K562 (cell line): ENCODE measurements at regions not wholly inside any gene's neighbourhood (a gene's known extent, or its start where the extent isn't known, plus 50 kb on each side); places are given as distances from the start of the nearest gene placed in this dataset.

Source experiments
- ATAC-seq: fragments of 200-7000 bp; cut with Tn5 transposase; 3 replicates; pipeline ENCODE4 v1.9.1; 2020; ENCODE audit warnings: moderate library complexity
- BruUV-seq: library from RNA; stranded (reverse); fragments of 400-500 nt; replicated peaks from 2 replicates; lab custom pipeline; 2021; lab: Mats Ljungman, UMichigan
- CTCF ChIA-PET: fragments of 300-600 bp; formaldehyde crosslinking; extraction: SDS; loops from one replicate; lab custom pipeline; 2021; ENCODE audit warnings: low intra/inter-chr PET ratio; lab: Yijun Ruan, JAX
- POLR2A ChIA-PET: fragments of 300-600, 350-650 bp; sonication (Branson Sonifier 250); formaldehyde crosslinking; extraction: SDS; loops from one replicate; lab custom pipeline; 2021; ENCODE audit warnings: antibody characterized with exemption, inconsistent platforms; lab: Yijun Ruan, JAX
- DNase-seq, 4 experiments: peaks; one replicate each; pipeline versions ENCODE4 v3.0.0 to v3.0.0-alpha.2; 2011 to 2018; ENCODE audit warnings: low spot score in 3 of 4, mixed read lengths in 3 of 4; ENCODE audit errors: extremely low read depth in 1 of 4
- FAIRE-seq: peaks from 2 replicates; lab custom pipeline; 2011; peaks lifted over from hg19 to GRCh38; lab: Jason Lieb, UNC
- H2AFZ ChIP-seq: 2 replicates; pipeline ENCODE4 v1.6.0; 2011; ENCODE audit warnings: low read depth, low read length, control low read depth, inconsistent platforms
- H3K27ac ChIP-seq: fragments of 200-600 bp; 3 replicates; pipeline ENCODE4 v1.8.0; 2011; ENCODE audit warnings: low read depth, mild to moderate bottlenecking, control low read depth, inconsistent platforms, low read length, moderate library complexity, mixed read lengths; ENCODE audit errors: extremely low read depth
- H3K27me3 ChIP-seq, 2 experiments: fragments of 300-600 bp in 1 of 2; 2 replicates in 1 of 2; 3 replicates in 1 of 2; pipeline versions ENCODE4 v1.6.0 to v1.8.0; 2011; ENCODE audit warnings: inconsistent platforms in 2 of 2, low read length in 2 of 2, mild to moderate bottlenecking in 1 of 2, mixed read lengths in 1 of 2, moderate library complexity in 1 of 2; ENCODE audit not compliant: control insufficient read depth in 2 of 2, insufficient read depth in 2 of 2
- H3K36me3 ChIP-seq: fragments of 300-600 bp; 3 replicates; pipeline ENCODE4 v1.8.0; 2011; ENCODE audit warnings: mild to moderate bottlenecking, low read length, inconsistent platforms; ENCODE audit not compliant: control insufficient read depth, insufficient read depth
- H3K4me1 ChIP-seq, 2 experiments: fragments of 200-600 bp in 1 of 2; replicated peaks in 1 of 2; 2 replicates in 1 of 2; 3 replicates in 1 of 2; pipeline versions ENCODE4 v1.5.1 to v1.8.0; 2011; ENCODE audit warnings: inconsistent platforms in 2 of 2, low read length in 2 of 2, mild to moderate bottlenecking in 1 of 2, mixed read lengths in 1 of 2, moderate library complexity in 1 of 2; ENCODE audit not compliant: control insufficient read depth in 2 of 2, insufficient read depth in 2 of 2
- H3K4me2 ChIP-seq: 2 replicates; pipeline ENCODE4 v1.6.1; 2011; ENCODE audit warnings: low read length, control low read depth, inconsistent platforms, mixed read lengths; ENCODE audit not compliant: insufficient read depth
- H3K4me3 ChIP-seq: fragments of 200-600 bp; sonication (generic), shearing (Covaris generic); 2 replicates; pipeline ENCODE4 v1.5.1; 2016; ENCODE audit warnings: control low read depth, inconsistent platforms
- H3K79me2 ChIP-seq: fragments of 200-600 bp; 3 replicates; pipeline ENCODE4 v1.8.0; 2011; ENCODE audit warnings: low read length, inconsistent platforms; ENCODE audit not compliant: control insufficient read depth, insufficient read depth
- H3K9ac ChIP-seq, 2 experiments: 2 replicates each; pipeline versions ENCODE4 v1.6.0 to v1.6.1; 2011; ENCODE audit warnings: low read depth in 2 of 2, low read length in 2 of 2, control low read depth in 1 of 2, inconsistent platforms in 1 of 2, mild to moderate bottlenecking in 1 of 2, mixed read lengths in 1 of 2; ENCODE audit not compliant: insufficient read depth in 1 of 2
- H3K9me1 ChIP-seq: one replicate; pipeline ENCODE4 v1.6.0; 2011; ENCODE audit warnings: inconsistent platforms, mild to moderate bottlenecking, low read length, moderate library complexity; ENCODE audit not compliant: control insufficient read depth, insufficient read depth
- H3K9me3 ChIP-seq: replicated peaks from 2 replicates; pipeline ENCODE4 v1.5.1; 2011; ENCODE audit warnings: low read depth, low read length, inconsistent platforms; ENCODE audit not compliant: control insufficient read depth, insufficient read depth
- H4K20me1 ChIP-seq: replicated peaks from 2 replicates; pipeline ENCODE4 v1.6.1; 2011; ENCODE audit warnings: low read length, inconsistent platforms, mixed read lengths; ENCODE audit not compliant: control insufficient read depth, insufficient read depth
- E2F3 ChIP-seq: fragments of 250-450 bp; sonication (Bioruptor Pico); IDR thresholded peaks from 2 replicates; pipeline ENCODE4 v1.4.0; 2020; ENCODE audit warnings: mild to moderate bottlenecking
- ELF1 ChIP-seq: fragments of 200-800 bp; sonication (Bioruptor generic); IDR thresholded peaks from 2 replicates; pipeline ENCODE4 v1.6.1; 2016; ENCODE audit warnings: missing genetic modification characterization, missing compliant biosample characterization
- HNRNPK ChIP-seq: fragments of 200-400 bp; formaldehyde crosslinking; IDR thresholded peaks from one replicate; pipeline ENCODE4 v1.6.1; 2018; ENCODE audit warnings: mild to moderate bottlenecking, low read depth, low read length; ENCODE audit not compliant: poor library complexity, severe bottlenecking
- KDM1A ChIP-seq, 2 experiments: fragments of 450-650 bp; IDR thresholded peaks; 2 replicates each; pipeline ENCODE4 v1.6.1; 2016; ENCODE audit warnings: mild to moderate bottlenecking in 2 of 2
- MTA1 ChIP-seq: fragments of 450-650 bp; IDR thresholded peaks from 2 replicates; pipeline ENCODE4 v1.6.1; 2017; ENCODE audit warnings: borderline replicate concordance
- NBN ChIP-seq: fragments of 450-650 bp; IDR thresholded peaks from 2 replicates; pipeline ENCODE4 v1.6.1; 2016; ENCODE audit warnings: low read depth, mild to moderate bottlenecking
- RAD21 ChIP-seq, 2 experiments: fragments of 250-450 bp in 1 of 2; fragments of 450-650 bp in 1 of 2; sonication (Bioruptor Pico) in 1 of 2; formaldehyde crosslinking in 1 of 2; IDR thresholded peaks in 1 of 2; conservative IDR thresholded peaks in 1 of 2; 2 replicates each; pipeline versions ENCODE4 v1.4.0 to v1.8.0; 2020 to 2022; ENCODE audit warnings: mild to moderate bottlenecking in 2 of 2, moderate library complexity in 1 of 2
- SREBF2 ChIP-seq: sonication (generic); formaldehyde crosslinking; IDR thresholded peaks from 2 replicates; pipeline ENCODE4 v1.4.0; 2020; ENCODE audit warnings: mild to moderate bottlenecking, missing genetic modification reagents
- TBL1XR1 ChIP-seq, 2 experiments: IDR thresholded peaks; 2 replicates each; pipeline ENCODE4 v1.6.1; 2012; ENCODE audit warnings: improper control_type of control experiment in 2 of 2, low read length in 2 of 2, mild to moderate bottlenecking in 1 of 2
- THRA ChIP-seq: fragments of 450-650 bp; IDR thresholded peaks from 2 replicates; pipeline ENCODE4 v1.6.1; 2017; ENCODE audit warnings: mild to moderate bottlenecking, moderate library complexity
- USF1 ChIP-seq: sonication (generic); formaldehyde crosslinking; IDR thresholded peaks from 2 replicates; pipeline ENCODE4 v1.9.0; 2022; ENCODE audit warnings: mild to moderate bottlenecking, missing genetic modification reagents
- ZBTB33 ChIP-seq: sonication (generic); formaldehyde crosslinking; IDR thresholded peaks from 2 replicates; pipeline ENCODE4 v1.8.1; 2023; ENCODE audit warnings: mild to moderate bottlenecking, missing genetic modification reagents
- ZNF124 ChIP-seq: sonication (generic); formaldehyde crosslinking; IDR thresholded peaks from 2 replicates; pipeline ENCODE4 v1.8.1; 2022; ENCODE audit warnings: missing genetic modification reagents
- WGBS: fragments of 100-300 bp; shearing (Covaris generic); methylation state at CpG from one replicate; pipeline ENCODE4 v1.1.6; 2016; ENCODE audit warnings: low coverage, mixed read lengths; ENCODE audit not compliant: insufficient coverage; ENCODE audit errors: missing lambda C conversion rate; 5-methylcytosine and 5-hydroxymethylcytosine counted together
- in situ Hi-C: fragments of 300-500 bp; cut with MboI; formaldehyde crosslinking; loops from 4 replicates; pipeline ENCODE4 v1.15.0; 2018; ENCODE audit warnings: inconsistent platforms, mixed read lengths
- intact Hi-C: fragments of 100-400 bp; cut with micrococcal nuclease; formaldehyde crosslinking; loops from 2 replicates; pipeline ENCODE4 v1.14.2; 2022

- H3K9me3 ChIP-seq: peaks cover 2% of the 10 kb centered on the region; the same call in 1 of the 2 replicates
- no peaks in the 10 kb centered on the region for H3K36me3 ChIP-seq
- no peak for DNase-seq
- no peaks in the 10 kb centered on the region for H3K9me1 ChIP-seq
- no peak overlapping the region for H3K4me2 ChIP-seq
- in situ Hi-C loops (no loop called here), intact Hi-C loops (no loop called here)
- ATAC-seq: no peak
- CTCF ChIA-PET: no interaction called here
- no peaks in the 10 kb centered on the region for H3K79me2 ChIP-seq
- H3K27me3 ChIP-seq: no peaks in the 10 kb centered on the region
- no peak overlapping the region for H3K27ac ChIP-seq
- no peaks in the 10 kb centered on the region for H3K4me1 ChIP-seq
- FAIRE-seq: no peak
- no peak overlapping the region for H3K4me3 ChIP-seq
- no peak overlapping the region for H2AFZ ChIP-seq
- 0% methylated on average over 2 of the region's 2 CpGs for WGBS
- BruUV-seq: no TSS peak
- POLR2A ChIA-PET: interaction anchor here (1.1 kb wide), 1 partner anchor 74 kb away, joined by 3 read pairs; no protein-coding TSS in a partner anchor
- H3K9ac ChIP-seq: no peak overlapping the region
- no peaks in the 10 kb centered on the region for H4K20me1 ChIP-seq
- TF ChIP-seq TBL1XR1 (IDR thresholded peaks at IDR 0.05; ENCODE audit: low read length in 2 of 2) (no peak), SREBF2 (CRISPR knock-in tag) (no peak)
- TF ChIP-seq, all 486 proteins: peak for 0
Observed at GRCh38 chr5:8945972-8946371, 599.9 kb downstream of the SEMA5A start.

- DNase-seq: no peak
- no peak for TF ChIP-seq HNRNPK
- TF ChIP-seq E2F3 (CRISPR knock-in tag): no peak
- no peak for TF ChIP-seq USF1 (CRISPR knock-in tag)
- no peak for TF ChIP-seq RAD21 (CRISPR knock-in tag; conservative IDR thresholded peaks at IDR 0.05 in 1 of 2, IDR thresholded peaks at IDR 0.05 in 1 of 2)
- TF ChIP-seq MTA1: no peak
- TF ChIP-seq ZNF124: no peak
- TF ChIP-seq NBN: no peak
- TF ChIP-seq KDM1A (IDR thresholded peaks at IDR 0.05): no peak
- TF ChIP-seq ELF1 (tag): no peak
- TF ChIP-seq THRA: no peak
- TF ChIP-seq ZBTB33 (CRISPR knock-in tag): no peak
Observed at GRCh38 chr5:8949908-8950307, 596.0 kb downstream of the SEMA5A start.

More at GRCh38 chr5:8949908-8950307, 596.0 kb downstream of the SEMA5A start:
- Histone ChIP-seq H4K20me1 (no peaks in the 10 kb centered on the region), H3K27me3 (no peaks in the 10 kb centered on the region), H3K9me1 (no peaks in the 10 kb centered on the region), H3K9me3 (no peaks in the 10 kb centered on the region; the same call in 1 of the 2 replicates), H3K4me2 (no peak overlapping the region), H3K4me1 (no peaks in the 10 kb centered on the region), H3K4me3 (no peak overlapping the region), H3K79me2 (no peaks in the 10 kb centered on the region), H2AFZ (no peak overlapping the region), H3K9ac (no peak overlapping the region), H3K27ac (no peak overlapping the region), H3K36me3 (no peaks in the 10 kb centered on the region)
- BruUV-seq: no TSS peak
- no peak for FAIRE-seq
- intact Hi-C loops (no loop called here), in situ Hi-C loops (no loop called here)
- CTCF ChIA-PET: no interaction called here
- WGBS: 3% methylated on average over 2 of the region's 2 CpGs
- no peak for ATAC-seq
- POLR2A ChIA-PET: no interaction called here
